SW480 (cell line): ENCODE measurements at regions not wholly inside any gene's neighbourhood (a gene's known extent, or its start where the extent isn't known, plus 50 kb on each side); places are given as distances from the start of the nearest gene placed in this dataset.

ENCODE experiments used
- DNase-seq: peaks from one replicate; pipeline ENCODE4 v3.0.0-alpha.2; 2016; ENCODE audit warnings: low spot score

DNA sequence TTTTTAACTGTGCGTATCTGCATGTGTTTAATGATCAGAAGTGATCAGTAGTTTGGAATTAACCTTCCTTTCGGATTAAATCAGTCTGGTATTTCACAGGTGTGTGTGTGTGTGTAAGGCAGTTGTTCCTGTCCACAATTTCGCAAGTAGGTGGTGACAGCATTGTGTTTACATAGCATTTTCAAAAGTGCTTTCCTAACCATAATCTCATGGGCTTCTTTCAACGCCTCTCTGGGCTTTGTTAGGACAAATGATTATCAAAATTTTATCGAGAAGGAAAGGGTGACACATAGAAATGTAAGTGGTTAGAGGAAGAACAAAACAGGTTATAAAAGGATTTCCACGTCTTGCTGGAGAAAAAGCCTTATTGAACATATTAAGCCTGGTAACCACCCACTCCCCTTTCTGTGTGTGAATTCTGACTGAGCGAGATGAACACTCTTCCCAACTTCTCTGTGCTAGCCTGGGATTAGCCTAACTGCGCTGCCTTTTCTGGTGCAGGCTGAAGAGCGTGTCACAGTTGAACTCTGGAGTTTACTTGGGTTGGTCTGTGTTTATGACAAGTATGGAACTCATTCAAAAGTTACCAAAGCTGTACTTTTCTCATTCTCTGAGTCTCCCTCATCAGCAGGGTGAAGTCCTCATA is 292.3 kb upstream of the PITRM1 start:
- DNase-seq = peak; percentile 8

DNA sequence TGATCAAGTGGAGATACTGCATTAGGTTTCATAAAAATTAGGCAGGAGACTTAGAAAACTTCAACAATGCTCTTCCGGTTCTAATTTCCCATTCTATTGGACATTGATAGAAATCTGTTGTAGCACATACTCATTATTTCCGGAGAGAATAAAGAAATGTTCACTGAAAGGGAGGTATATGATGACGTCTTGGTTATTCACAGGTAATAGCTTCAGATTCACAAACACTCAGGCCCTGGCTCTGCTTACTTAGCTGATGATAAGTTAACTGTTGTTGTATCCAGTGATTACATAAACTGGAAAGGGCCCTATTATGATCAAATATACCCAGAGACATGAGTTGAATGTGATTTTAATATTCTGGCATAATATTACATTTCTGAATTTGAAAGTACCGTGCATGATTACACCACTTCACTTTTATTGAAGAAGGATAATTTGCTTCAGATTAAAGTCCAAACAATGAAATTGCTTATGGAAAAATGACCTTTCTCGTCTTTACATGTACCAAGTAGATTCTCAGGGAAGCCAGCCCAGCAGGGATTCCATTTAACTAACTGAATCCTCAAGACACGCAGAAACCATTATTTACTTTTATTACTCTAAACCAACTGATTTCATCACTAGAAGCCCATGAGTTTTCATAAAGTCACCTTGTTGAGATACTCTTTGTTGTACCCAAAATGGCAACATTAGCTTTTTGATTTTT is 288.0 kb upstream of the PITRM1 start:
- no peak for DNase-seq

DNA sequence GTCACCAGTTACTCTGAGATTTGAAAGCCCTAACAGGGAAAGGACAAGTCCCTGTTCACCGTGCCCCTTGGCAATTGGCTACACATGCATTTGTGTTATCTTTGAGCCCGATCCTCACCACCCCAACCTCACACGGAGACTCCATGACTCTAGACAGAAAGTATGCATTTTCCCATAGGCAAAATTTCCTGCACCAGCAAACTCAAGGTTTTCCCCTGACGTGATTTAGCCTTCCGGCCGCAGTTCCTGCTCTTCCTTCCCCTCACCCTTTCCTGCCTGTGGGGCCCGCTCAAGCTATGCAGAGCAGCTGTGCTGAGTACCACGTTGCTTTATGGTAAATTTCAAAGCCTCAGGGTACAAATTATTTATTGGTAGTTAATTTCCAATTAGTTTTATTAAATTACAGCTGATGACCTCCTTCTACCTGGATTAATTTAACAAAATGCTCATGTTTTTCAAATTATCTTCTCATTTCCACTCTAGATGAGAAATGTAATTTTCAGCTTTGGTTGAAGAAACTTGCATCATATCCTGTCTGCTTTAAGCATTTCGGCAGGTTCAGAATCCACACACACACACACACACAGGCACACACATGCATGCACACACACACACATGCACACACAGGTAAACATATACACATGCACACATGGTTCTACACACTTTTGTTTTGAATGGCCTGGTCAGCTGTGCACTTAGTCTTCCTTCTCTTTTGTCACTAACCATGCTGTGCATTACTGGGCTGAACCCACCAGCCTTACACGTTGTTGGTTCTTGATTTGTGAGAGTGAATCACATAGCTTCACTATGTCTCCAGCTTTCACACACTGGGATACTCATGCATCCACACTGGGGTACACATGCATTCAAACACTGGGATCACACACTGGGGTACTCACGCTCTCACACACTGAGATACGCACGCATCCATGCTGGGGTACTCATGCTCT is 283.1 kb upstream of the PITRM1 start:
- no peak for DNase-seq

DNA sequence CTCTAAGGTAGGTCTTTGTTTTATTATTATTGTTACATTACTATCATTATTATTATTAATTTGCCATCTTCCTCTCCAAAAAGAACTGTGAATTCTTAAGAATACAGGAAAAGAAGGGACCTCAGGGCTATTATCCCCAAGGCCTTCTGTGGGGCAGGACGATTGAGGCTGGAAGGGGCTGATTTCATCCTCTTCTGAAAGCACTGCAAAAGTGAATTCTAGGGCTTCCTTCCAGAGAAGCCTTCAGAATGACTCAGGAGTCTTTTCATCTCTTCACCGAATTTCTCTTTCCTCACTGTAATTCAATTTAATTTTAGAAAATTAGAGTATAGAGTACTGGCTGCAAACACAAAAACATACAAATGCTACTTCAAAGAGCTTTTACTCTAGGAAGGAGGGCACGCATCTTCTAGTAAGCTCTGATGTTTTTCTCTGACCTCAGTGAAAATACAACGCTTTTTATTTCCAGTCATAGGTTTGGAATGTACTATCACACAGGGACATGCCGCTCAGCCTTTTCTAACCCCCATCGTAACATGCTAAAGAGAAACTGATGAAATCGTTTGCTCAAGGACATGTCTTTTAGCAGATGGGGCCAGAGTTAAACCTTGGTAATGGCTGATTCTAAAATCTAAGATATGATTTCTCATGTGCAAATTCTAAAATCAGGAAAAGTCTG is 280.2 kb upstream of the PITRM1 start:
- peak; percentile 36 for DNase-seq

DNA sequence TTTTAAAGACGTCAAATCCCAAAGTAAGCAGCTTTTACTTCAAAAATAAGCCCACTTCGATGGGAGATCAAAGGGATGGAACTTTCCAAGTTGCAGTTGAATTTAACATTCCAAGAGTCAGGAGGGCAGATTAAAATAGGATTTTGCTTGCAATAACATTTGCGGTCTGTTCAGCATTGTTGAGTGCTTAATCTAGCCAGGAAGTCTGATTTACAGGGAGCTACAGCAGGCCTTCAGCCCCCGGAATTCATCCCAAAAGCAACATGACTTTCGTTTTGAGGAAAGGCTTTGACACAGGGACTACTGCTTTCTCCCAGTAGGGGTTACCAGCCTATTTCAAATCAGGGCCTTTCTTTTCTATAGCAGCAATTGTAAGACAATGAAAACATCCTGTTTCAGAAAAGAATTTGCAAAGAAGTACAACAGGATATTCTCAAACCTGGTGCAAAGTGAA is 279.6 kb upstream of the PITRM1 start:
- DNase-seq = no peak

DNA sequence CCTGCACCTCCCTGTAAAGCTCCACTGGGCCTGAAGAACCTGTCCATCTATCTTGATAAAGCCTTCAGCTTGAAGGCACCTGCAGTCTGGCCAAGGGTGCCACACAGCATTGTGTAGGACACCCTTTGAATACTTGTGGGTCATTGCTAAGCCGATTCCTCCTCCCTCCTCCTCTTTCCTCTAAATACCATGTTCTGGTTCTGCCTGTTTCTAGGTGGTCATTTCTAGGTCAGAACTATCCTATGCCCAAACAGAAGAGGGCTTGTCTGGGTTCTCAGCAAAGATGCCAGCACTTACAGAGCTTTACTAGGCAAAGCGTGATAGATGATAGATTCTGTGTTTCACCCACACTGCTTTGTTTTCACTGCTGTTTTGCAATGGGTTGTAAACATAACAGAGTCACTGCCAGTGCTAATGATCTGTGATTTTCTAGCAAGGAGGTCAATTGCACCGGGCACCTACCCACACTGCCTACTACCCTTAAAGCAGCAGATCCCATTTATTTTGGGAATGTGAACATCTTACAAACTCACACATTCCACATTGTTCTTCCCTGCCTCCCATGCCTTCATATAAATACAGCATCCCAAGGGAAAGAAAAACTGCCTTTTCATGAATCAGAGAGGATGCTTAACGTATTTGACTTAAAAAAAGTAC is 279.1 kb upstream of the PITRM1 start:
- DNase-seq = no peak

DNA sequence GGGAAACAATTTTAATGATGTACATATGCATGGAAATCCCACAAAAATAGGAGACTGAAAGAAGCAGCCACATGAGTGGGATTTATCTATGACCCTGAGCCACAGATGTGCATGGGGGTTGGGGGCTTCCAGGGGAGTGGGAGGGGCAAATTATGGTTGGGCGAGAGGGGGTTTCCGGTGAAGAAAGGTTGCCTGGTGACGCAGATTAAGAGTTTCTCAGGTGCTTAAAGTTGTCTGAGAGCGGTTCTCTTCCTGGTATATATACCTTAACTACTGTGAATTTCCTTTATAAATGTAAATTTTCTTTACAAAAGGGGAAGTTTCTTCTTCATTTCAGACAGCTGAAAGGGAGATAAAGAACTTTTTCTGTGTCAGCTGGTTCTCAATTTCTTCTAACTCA is 273.6 kb upstream of the PITRM1 start:
- DNase-seq = no peak

DNA sequence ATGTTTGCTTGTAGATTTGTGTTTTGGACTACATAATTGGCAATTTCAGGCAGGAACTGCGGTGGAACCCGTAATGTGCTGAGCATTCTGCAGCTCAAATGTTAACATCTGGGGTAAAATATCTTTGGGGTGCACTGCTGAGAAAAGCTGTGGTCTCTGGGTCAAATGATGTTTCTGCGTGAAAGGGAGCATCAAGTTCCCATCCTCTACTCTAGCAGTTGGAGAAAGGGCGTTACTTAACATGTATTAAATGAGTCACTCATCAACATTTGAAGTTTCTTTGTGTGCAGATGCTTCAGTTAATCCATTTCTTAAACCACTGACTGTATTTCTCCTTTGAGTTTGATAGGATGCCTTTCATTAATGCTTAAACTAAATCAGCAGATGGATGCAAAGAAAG is 273.1 kb upstream of the PITRM1 start:
- no peak for DNase-seq

DNA sequence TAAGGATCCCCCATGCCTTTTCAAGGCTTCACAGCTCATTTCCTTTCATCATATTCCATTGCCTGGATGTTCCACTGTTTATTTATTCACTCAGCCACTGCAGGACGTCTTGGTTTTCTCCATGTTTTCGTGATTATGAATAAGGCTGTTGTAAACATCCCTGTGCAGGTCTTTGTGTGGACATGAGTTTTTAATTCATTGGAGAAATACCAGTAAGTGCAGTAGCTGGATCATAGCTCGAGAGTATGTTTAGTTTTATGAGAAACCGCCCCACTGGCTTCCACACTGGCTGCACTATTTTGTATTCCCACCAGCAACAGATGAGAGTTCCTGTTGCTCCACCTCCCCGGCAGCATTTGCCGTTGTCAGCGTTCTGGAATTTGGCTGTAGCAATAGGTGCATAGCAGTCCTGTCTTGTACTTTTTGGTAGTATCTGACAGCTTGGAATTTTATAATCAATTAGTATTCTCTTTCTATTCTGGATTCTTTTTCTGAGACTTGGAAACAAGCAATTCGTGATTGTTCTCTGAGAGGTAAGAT is 269.9 kb upstream of the PITRM1 start:
- no peak for DNase-seq

DNA sequence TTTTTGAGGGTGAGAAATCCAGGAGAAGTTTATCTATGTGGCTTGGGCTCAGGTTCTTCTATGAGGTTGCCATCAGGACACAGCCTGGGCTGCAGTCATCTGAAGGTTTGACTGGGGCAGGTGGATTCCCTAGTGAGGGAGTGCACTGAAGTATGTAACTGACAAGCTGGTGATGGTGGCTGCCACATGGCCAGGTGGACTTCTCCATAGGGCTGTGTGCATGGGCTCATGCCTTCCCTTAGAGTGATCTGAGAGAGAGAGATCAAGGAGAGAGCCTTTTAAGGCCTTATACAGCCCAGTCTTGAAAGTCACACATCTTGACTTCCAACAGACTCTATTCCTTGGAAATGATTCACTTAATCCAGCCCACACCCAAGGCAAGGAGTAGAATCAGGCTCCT is 266.6 kb upstream of the PITRM1 start:
- no peak for DNase-seq

DNA sequence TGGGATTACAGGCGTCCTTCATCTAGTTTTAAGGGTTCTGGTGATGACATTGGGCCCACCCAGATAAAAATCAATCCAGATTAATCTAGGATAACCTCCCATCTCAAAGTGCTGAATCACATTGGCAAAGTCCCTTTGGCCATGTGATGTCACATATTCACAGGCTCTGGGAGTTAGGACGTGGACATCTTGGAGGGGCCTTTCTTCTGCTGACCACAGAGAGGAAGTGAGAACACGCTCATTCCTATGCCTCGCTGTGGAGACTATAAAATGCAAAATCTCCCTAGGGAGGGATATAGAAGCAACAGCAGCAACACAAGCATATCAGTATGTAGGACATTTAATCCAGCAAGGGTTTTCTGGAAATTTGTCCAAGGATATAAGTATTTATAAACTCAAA is 266.0 kb upstream of the PITRM1 start:
- no peak for DNase-seq

DNA sequence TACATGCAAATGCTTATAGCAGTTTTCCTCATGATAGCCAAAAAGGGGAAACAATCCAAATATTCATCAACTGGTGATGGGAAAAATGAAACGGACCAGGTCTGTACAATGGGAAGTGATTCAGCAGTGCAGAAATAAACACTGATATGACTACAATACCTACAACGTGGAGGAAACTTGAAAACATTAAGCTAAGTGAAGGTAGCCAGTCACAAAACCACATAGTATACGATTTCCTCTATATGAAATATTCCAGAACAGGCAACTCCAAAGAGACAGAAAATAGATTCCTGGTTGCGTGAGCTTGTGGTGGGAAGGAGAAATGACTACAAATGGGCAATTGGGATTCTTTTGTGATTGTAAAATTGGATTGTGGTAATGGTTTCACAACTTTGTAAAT is 263.1 kb upstream of the PITRM1 start:
- no peak for DNase-seq

DNA sequence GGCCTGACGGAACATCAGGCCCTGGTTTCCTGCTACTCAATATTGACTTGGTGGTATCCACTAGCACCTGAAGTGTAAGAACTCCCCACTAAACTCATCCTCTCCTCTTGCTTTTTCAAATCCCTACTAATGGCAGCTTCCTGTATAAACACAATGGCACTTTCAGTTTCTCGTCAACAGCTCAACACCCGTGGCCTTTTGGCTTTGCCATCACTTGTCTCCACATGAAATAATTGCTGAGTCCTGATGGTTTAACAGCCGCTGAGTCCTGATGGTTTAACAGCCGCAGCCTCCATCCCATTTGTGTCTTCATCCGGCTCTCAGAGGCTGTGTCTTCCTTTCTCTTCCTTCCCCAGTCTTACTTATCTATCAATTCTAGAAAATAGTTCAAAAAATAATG is 261.4 kb upstream of the PITRM1 start:
- no peak for DNase-seq

DNA sequence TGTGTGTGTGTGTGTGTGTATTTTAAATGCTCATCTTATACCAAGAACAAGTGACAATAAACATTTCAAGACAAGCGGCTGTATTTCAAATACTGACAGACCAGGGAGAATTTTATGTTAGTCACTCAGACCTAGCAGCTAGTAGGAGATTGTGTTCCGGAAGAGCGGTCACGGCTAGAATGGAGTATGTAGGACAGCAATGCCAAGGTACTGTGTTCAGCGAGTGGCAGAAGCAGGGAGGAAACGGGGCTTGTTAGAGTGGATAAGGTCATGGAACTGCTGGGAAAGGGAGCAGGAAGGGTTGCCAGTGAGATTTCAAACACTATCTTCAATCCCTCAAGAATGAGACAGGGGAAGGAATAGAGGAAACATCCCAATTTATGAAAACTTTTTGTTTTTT is 260.5 kb upstream of the PITRM1 start:
- DNase-seq = no peak

DNA sequence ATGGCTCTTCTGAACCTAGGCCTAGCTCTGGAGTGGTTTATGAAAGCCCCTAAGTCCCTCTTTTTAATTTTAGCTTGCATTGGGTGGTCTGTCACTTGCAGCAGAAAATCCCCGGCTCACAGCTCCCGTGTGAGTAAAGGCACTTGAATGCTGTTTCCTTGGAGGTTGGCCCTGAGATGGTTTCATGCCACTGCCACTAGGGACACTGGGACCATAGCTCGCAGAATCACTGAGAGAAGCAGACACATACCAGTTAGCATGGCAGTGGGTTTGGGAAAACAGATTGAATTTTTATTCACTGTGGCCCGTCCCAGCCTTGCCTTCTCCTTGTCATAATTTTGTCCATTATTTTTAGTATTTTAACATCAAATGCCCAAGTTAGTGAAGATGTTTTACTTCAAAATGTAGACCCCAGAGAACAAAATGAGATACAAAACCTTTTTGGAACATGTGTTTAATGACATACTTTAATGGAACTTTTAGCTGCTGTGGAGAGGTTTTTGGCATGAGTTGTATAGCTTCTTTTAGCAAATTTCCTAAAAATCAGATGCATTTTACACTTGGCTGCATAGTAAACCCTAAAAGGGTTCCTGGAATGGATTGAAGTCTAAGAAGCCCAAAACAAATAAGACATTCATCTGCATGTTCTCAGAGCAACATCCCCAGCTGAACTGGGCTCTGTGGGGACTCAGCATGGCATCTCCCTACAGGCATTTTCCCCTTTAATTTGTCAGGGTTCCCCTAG is 259.7 kb upstream of the PITRM1 start:
- no peak for DNase-seq

DNA sequence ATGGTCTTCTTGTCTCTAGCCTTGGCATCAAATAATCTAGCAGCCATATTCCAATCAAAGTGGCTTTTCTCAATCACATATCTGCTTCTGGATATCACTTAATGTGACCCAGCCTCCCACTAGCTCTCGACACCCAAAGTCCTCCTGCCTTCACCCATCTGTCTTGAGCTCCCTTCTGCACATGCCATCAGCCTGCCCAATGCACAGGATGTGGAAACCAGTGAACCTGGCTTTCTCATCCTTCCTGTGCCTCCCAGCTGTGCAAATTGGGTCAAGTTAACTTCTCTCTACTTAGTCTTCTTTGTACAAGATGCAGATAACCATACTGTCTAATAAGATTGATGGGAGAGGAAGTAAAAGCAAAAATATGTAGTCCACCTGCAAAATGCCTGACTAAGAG is 257.9 kb upstream of the PITRM1 start:
- no peak for DNase-seq

DNA sequence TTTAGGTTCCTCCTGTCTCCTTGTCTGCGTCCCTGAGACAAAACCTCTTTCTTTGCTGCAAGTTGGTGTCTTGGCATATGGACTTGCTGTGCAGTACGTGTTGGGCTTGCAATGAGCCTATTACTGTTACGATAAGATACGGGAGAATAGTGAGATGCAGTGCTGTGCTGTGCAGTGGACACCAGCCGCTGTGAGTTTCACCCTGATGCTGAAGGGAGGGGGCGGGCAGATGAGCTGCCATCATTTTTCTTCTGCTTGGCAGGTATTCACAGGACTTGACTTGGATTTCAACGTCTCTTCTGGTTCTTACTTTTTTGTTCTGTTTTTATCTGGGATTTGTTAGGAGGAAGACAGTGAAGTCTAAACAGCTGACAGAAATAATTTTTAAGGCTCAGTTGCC is 257.1 kb upstream of the PITRM1 start:
- DNase-seq = no peak

DNA sequence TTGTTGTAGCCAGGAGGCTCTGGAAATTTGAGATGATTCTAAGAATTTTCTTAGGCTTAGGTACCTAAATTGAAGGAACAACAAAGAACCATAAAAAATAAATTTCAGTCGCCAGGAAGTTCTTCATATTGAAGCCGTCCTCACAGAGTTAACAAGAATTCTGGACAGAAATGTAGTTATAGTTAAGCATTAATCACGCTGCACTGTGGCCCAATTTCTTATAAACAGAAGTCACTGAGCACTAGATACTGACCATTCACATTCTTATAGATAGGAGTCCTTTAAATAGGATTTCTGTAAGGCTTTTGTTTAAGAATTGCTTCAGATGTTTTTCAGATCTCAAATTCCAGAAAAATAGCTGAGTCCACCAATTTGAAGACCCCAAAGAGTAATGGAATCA is 256.2 kb upstream of the PITRM1 start:
- DNase-seq = no peak

DNA sequence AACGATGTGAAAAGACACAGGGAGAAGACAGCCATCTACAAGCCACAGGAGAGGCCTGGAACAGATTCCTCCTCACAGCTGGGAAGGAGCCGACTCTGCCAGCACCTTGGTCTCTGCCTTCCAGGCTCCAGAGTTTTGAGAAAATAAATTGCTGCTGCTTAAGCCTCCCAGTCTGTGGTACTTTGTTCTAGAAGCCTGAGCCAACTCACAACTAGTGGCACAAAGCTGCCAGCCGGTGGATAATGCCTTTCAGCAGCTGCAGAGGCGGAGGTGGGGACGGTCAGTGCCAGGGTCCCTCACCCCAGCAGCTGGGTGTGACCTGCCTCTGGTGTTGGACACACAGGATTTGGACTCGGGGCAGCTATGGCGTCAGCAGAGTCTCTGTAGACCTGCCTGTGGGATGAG is 255.4 kb upstream of the PITRM1 start:
- DNase-seq = no peak

DNA sequence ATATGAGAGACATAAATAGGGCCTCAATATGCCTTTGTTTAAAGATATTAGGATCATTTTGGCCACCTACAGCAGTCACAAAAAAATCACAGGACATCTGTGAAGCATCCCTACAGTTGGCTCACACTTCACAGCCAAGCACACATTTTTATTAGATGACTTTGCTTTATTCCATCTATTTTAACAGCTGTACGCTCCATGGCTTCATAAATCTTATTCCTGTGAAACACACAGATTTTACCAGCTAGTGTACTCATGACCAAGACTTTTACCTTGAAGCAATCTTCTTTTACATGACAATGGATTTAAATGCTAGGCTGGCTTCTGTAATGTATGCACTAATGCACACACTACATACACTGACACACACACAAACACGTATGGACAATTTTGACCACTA is 254.8 kb upstream of the PITRM1 start:
- DNase-seq = no peak
